ENCODE measurements at regions not wholly inside any gene's neighbourhood (a gene's known extent, or its start where the extent isn't known, plus 50 kb on each side); places are given as distances from the start of the nearest gene placed in this dataset.

- H3K27me3 ChIP-seq (ENCODE audit: control insufficient read depth in 4 of 4, insufficient read depth in 4 of 4, low read length in 3 of 4) = no peaks in the 10 kb centered on the region
- H3K36me3 ChIP-seq (ENCODE audit: control insufficient read depth in 4 of 4, insufficient read depth in 3 of 4, low read depth in 1 of 4, low read length in 3 of 4) = no peaks in the 10 kb centered on the region
- no peaks in the 10 kb centered on the region for H3K9me3 ChIP-seq (ENCODE audit: control insufficient read depth in 4 of 4, low read length in 3 of 4)
- no peak overlapping the region for H3K4me3 ChIP-seq (ENCODE audit: low read depth in 1 of 3, low read length in 3 of 3)
- DNase-seq (ENCODE audit: low spot score) = no peak
- H3K4me1 ChIP-seq (ENCODE audit: control insufficient read depth in 4 of 4, insufficient read depth in 4 of 4, low read length in 3 of 4) = peaks cover 0 to 3% (median 0%) of the 10 kb centered on the region in 4 donors
- H3K9ac ChIP-seq (ENCODE audit: low read depth in 1 of 2, low read length in 2 of 2) = no peak overlapping the region
- TF ChIP-seq HNF4A (conservative IDR thresholded peaks at IDR 0.05) = no peak
- no peak for TF ChIP-seq MAX (IDR thresholded peaks at IDR 0.05)
- no peak for TF ChIP-seq YY1 (IDR thresholded peaks at IDR 0.05)
- TF ChIP-seq FOXA2 (IDR thresholded peaks at IDR 0.05) = no peak
- no peak for TF ChIP-seq RXRA (IDR thresholded peaks at IDR 0.05)
- TF ChIP-seq RAD21 (IDR thresholded peaks at IDR 0.05) = no peak
- no peak for TF ChIP-seq ZBTB33 (IDR thresholded peaks at IDR 0.05)
- TF ChIP-seq, protein P1, sequence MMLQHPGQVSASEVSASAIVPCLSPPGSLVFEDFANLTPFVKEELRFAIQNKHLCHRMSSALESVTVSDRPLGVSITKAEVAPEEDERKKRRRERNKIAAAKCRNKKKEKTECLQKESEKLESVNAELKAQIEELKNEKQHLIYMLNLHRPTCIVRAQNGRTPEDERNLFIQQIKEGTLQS (IDR thresholded peaks at IDR 0.05) = no peak
- TF ChIP-seq EGR1 (IDR thresholded peaks at IDR 0.05; ENCODE audit: low read depth in 2 of 2) = no peak
- no peak overlapping the region for H3K27ac ChIP-seq (ENCODE audit: low read depth in 1 of 2, low read length in 2 of 2)
- 91% methylated on average over 5 of the region's 5 CpGs for WGBS
These were observed 104.0 kb downstream of the GATA6 start for GRCh38 chr18:22273101-22274039.

DNA sequence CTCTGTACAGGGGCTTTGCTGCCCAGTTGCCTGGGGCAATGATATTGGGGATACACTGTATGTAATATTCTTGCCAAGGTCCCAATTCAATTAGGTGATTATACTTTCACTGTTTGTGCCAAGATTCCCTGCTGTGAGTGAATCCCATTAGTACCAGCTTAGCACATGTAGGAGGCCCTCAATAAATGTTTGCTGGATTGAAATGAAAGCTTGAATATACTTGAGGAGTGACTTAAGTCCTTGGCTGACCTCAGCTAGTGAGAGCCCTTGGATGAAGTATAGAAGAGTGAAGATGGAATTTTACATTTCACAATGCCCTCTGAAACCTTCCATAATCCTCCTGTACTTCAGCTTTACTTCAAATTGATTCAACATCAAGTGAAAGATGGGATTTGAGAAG, 102.9 kb downstream of the GATA6 start:
- Histone ChIP-seq H3K4me3 (ENCODE audit: low read depth in 1 of 3, low read length in 3 of 3) (no peak overlapping the region), H3K9me3 (ENCODE audit: control insufficient read depth in 4 of 4, low read length in 3 of 4) (no peaks in the 10 kb centered on the region), H3K4me1 (ENCODE audit: control insufficient read depth in 4 of 4, insufficient read depth in 4 of 4, low read length in 3 of 4) (peaks cover 0 to 3% (median 0%) of the 10 kb centered on the region in 4 donors), H3K27me3 (ENCODE audit: control insufficient read depth in 4 of 4, insufficient read depth in 4 of 4, low read length in 3 of 4) (no peaks in the 10 kb centered on the region), H3K36me3 (ENCODE audit: control insufficient read depth in 4 of 4, insufficient read depth in 3 of 4, low read depth in 1 of 4, low read length in 3 of 4) (no peaks in the 10 kb centered on the region), H3K27ac (ENCODE audit: low read depth in 1 of 2, low read length in 2 of 2) (no peak overlapping the region), H3K9ac (ENCODE audit: low read depth in 1 of 2, low read length in 2 of 2) (no peak overlapping the region)
- DNase-seq (ENCODE audit: low spot score) = no peak
- TF ChIP-seq TAF1 (conservative IDR thresholded peaks at IDR 0.05) (no peak), NR2F2 (IDR thresholded peaks at IDR 0.05) (no peak), ZBTB33 (IDR thresholded peaks at IDR 0.05) (no peak)

GRCh38 chr18:22271030-22271429, 101.6 kb downstream of the GATA6 start:
- no peak overlapping the region for H3K4me3 ChIP-seq (ENCODE audit: low read depth in 1 of 3, low read length in 3 of 3)
- no peak overlapping the region for H3K27ac ChIP-seq (ENCODE audit: low read depth in 1 of 2, low read length in 2 of 2)
- no peaks in the 10 kb centered on the region for H3K9me3 ChIP-seq (ENCODE audit: control insufficient read depth in 4 of 4, low read length in 3 of 4)
- DNase-seq (ENCODE audit: low spot score) = no peak
- WGBS = 85% methylated on average over 1 of the region's 1 CpG
- H3K9ac ChIP-seq (ENCODE audit: low read depth in 1 of 2, low read length in 2 of 2) = no peak overlapping the region
- H3K27me3 ChIP-seq (ENCODE audit: control insufficient read depth in 4 of 4, insufficient read depth in 4 of 4, low read length in 3 of 4) = no peaks in the 10 kb centered on the region
- no peaks in the 10 kb centered on the region for H3K4me1 ChIP-seq (ENCODE audit: control insufficient read depth in 4 of 4, insufficient read depth in 4 of 4, low read length in 3 of 4)
- no peaks in the 10 kb centered on the region for H3K36me3 ChIP-seq (ENCODE audit: control insufficient read depth in 4 of 4, insufficient read depth in 3 of 4, low read depth in 1 of 4, low read length in 3 of 4)
- TF ChIP-seq FOXA1 (IDR thresholded peaks at IDR 0.05) (no peak), EGR1 (IDR thresholded peaks at IDR 0.05; ENCODE audit: low read depth in 2 of 2) (no peak), RXRA (IDR thresholded peaks at IDR 0.05) (no peak), TAF1 (conservative IDR thresholded peaks at IDR 0.05) (no peak), HNF4G (IDR thresholded peaks at IDR 0.05) (no peak), REST (IDR thresholded peaks at IDR 0.05) (no peak), HNF4A (conservative IDR thresholded peaks at IDR 0.05) (no peak), ZBTB33 (IDR thresholded peaks at IDR 0.05) (no peak), FOXA2 (IDR thresholded peaks at IDR 0.05) (no peak), NR2F2 (IDR thresholded peaks at IDR 0.05) (no peak), GABPA (IDR thresholded peaks at IDR 0.05 in 1 of 2, conservative IDR thresholded peaks at IDR 0.05 in 1 of 2) (no peak), RAD21 (IDR thresholded peaks at IDR 0.05) (no peak), YY1 (IDR thresholded peaks at IDR 0.05) (no peak), MAX (IDR thresholded peaks at IDR 0.05) (no peak)

Measured in liver (tissue), 7 donors.